PC-9 (cell line): ENCODE measurements at regions not wholly inside any gene's neighbourhood (a gene's known extent, or its start where the extent isn't known, plus 50 kb on each side); places are given as distances from the start of the nearest gene placed in this dataset.

Experiments used
- BruUV-seq: library from RNA; stranded (reverse); fragments of 400-500 nt; replicated peaks from 2 replicates; lab custom pipeline; 2021; lab: Mats Ljungman, UMichigan
- CTCF ChIA-PET: fragments of 300-600 bp; sonication (Branson Sonifier 250); formaldehyde crosslinking; loops from one replicate; lab custom pipeline; 2022; ENCODE audit warnings: antibody characterized with exemption; lab: Charles Lee
- POLR2A ChIA-PET: fragments of 300-600 bp; sonication (Branson Sonifier 250); formaldehyde crosslinking; loops from one replicate; lab custom pipeline; 2022; ENCODE audit warnings: antibody characterized with exemption; ENCODE audit not compliant: unreplicated experiment; lab: Charles Lee
- DNase-seq, 2 experiments: peaks; one replicate each; pipeline versions ENCODE4 v3.0.0 to v3.0.0-alpha.2; 2015 to 2022; ENCODE audit warnings: mixed read lengths in 1 of 2
- H2AFZ ChIP-seq: fragments of 200-600 bp; sonication (generic); 2 replicates; pipeline ENCODE4 v1.8.1; 2017; ENCODE audit warnings: antibody characterized with exemption
- H3F3A ChIP-seq: fragments of 200-600 bp; sonication (generic); 2 replicates; pipeline ENCODE4 v1.8.1; 2017; ENCODE audit warnings: antibody characterized with exemption, mild to moderate bottlenecking, low read depth; ENCODE audit not compliant: insufficient read depth
- H3K27ac ChIP-seq: fragments of 200-600 bp; sonication (generic); 2 replicates; pipeline ENCODE4 v1.6.1; 2016; ENCODE audit warnings: mixed run types
- H3K27me3 ChIP-seq: fragments of 200-600 bp; sonication (generic); 2 replicates; pipeline ENCODE4 v1.6.1; 2016; ENCODE audit warnings: low read depth, mixed run types; ENCODE audit not compliant: insufficient read depth
- H3K36me3 ChIP-seq: fragments of 200-600 bp; sonication (generic); 2 replicates; pipeline ENCODE4 v1.6.1; 2016; ENCODE audit warnings: low read depth, mixed run types
- H3K4me1 ChIP-seq: fragments of 200-600 bp; sonication (generic); replicated peaks from 2 replicates; pipeline ENCODE4 v1.6.1; 2016; ENCODE audit warnings: mixed run types; ENCODE audit not compliant: insufficient read depth
- H3K4me2 ChIP-seq: fragments of 200-600 bp; sonication (generic); 2 replicates; pipeline ENCODE4 v1.6.1; 2017; ENCODE audit warnings: mixed run types
- H3K4me3 ChIP-seq: fragments of 200-600 bp; sonication (generic); 2 replicates; pipeline ENCODE4 v1.6.1; 2016; ENCODE audit warnings: mixed run types
- H3K79me2 ChIP-seq: fragments of 200-600 bp; sonication (generic); 2 replicates; pipeline ENCODE4 v1.6.1; 2017; ENCODE audit warnings: low read depth, mixed run types
- H3K9me2 ChIP-seq: fragments of 200-600 bp; sonication (generic); 2 replicates; pipeline ENCODE4 v1.8.1; 2017; ENCODE audit warnings: mild to moderate bottlenecking; ENCODE audit not compliant: insufficient read depth
- H3K9me3 ChIP-seq: fragments of 200-600 bp; sonication (generic); 2 replicates; pipeline ENCODE4 v1.8.1; 2016; ENCODE audit warnings: low read depth; ENCODE audit not compliant: insufficient read depth
- H4K20me1 ChIP-seq: fragments of 200-600 bp; sonication (generic); 2 replicates; pipeline ENCODE4 v1.8.1; 2017; ENCODE audit not compliant: insufficient read depth
- EZH2 ChIP-seq: fragments of 200-600 bp; sonication (generic); IDR thresholded peaks from 2 replicates; pipeline ENCODE4 v1.8.0; 2017; ENCODE audit warnings: antibody characterized with exemption, low read depth
- intact Hi-C: fragments of 100-400 bp; cut with micrococcal nuclease; formaldehyde crosslinking; loops from one replicate; pipeline ENCODE4 v1.10.0; 2022; ENCODE audit not compliant: unreplicated experiment
- TF ChIP-seq, protein P1 (sequence below): fragments of 200-600 bp; sonication (generic); conservative IDR thresholded peaks from 2 replicates; pipeline ENCODE4 v1.6.1; 2017; ENCODE audit warnings: mixed run types, antibody characterized with exemption, mild to moderate bottlenecking, moderate library complexity

DNA sequence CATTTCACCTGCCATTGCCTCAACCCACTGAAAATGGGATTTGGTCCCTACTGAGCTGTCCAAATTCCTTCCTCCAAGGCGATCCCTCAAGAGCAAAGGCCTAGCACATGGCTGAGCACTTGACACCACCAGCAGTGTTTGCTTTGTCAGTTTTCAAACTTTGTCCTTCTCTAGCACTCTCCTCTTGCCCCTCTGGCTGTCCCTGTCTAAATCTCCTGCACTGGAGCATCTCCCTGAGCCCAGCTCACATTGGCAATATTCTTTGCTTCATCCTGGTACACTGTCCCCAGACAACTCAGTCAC, 66.6 kb upstream of the FTH1 start:
- BruUV-seq: no TSS peak
- peaks cover 9% of the 10 kb centered on the region; the same call in 1 of the 2 replicates for H3F3A ChIP-seq
- H3K9me2 ChIP-seq: no peaks in the 10 kb centered on the region
- no peaks in the 10 kb centered on the region for H4K20me1 ChIP-seq
- intact Hi-C loops: no loop called here
- H3K27me3 ChIP-seq: no peaks in the 10 kb centered on the region
- peak overlapping the region; percentile 58 for H3K27ac ChIP-seq
- no peak overlapping the region for H3K4me3 ChIP-seq
- ChIA-PET CTCF (no interaction called here), POLR2A (no interaction called here)
- no peaks in the 10 kb centered on the region for H3K4me1 ChIP-seq
- no peaks in the 10 kb centered on the region for H3K79me2 ChIP-seq
- H3K36me3 ChIP-seq: no peaks in the 10 kb centered on the region; the same call in 1 of the 2 replicates
- H3K9me3 ChIP-seq: peaks cover 19% of the 10 kb centered on the region
- H2AFZ ChIP-seq: no peak overlapping the region
- TF ChIP-seq, protein P1, sequence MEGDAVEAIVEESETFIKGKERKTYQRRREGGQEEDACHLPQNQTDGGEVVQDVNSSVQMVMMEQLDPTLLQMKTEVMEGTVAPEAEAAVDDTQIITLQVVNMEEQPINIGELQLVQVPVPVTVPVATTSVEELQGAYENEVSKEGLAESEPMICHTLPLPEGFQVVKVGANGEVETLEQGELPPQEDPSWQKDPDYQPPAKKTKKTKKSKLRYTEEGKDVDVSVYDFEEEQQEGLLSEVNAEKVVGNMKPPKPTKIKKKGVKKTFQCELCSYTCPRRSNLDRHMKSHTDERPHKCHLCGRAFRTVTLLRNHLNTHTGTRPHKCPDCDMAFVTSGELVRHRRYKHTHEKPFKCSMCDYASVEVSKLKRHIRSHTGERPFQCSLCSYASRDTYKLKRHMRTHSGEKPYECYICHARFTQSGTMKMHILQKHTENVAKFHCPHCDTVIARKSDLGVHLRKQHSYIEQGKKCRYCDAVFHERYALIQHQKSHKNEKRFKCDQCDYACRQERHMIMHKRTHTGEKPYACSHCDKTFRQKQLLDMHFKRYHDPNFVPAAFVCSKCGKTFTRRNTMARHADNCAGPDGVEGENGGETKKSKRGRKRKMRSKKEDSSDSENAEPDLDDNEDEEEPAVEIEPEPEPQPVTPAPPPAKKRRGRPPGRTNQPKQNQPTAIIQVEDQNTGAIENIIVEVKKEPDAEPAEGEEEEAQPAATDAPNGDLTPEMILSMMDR: no peak
- no peak for TF ChIP-seq EZH2
- H3K4me2 ChIP-seq: no peak overlapping the region
- no peak for DNase-seq

DNA sequence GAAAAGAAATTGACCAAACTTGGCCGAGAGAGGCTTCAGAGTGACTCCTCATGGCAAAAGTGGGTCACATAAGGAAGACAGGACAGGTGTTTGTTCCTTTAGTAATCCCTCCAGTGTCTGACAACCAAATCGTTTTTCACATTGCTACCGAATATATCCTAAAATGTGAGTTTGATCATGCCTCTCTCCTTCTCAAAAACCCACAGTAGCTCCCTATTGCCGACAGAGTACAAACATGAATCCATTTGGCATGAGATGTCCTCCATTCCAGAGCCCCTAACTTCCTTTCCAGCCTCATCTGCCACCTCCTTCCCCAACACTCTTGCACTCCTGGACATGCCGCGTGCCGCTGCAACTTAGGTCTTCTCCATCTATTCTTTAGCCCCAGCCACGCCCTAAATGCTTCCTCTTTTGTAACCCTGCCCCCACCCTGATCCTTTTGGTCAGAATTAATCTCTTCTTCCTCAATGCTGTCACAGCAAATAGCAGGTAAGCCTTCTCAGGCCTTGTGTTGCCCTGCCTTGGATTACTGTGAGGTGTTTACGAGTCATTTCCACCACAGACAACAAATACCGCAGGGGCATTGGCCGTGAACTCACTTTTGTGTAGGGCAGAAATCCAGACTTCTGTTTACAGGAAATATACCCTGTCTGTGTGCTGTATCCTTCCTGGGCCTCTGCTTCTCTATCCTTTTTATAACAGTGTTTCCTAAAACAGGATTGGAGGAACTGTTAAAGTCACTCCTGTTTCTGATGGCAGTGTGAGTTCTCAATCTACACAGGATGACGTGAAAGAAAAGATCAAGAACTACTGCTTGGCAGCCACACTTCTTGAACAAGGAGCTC, 66.0 kb upstream of the FTH1 start:
- Histone ChIP-seq H4K20me1 (no peaks in the 10 kb centered on the region), H2AFZ (no peak overlapping the region), H3K9me3 (peaks cover 17% of the 10 kb centered on the region), H3K79me2 (no peaks in the 10 kb centered on the region), H3K27ac (peak overlapping the region; percentile 58), H3F3A (peaks cover 9% of the 10 kb centered on the region; the same call in 1 of the 2 replicates), H3K4me1 (no peaks in the 10 kb centered on the region), H3K4me3 (no peak overlapping the region), H3K9me2 (no peaks in the 10 kb centered on the region), H3K27me3 (no peaks in the 10 kb centered on the region), H3K4me2 (no peak overlapping the region), H3K36me3 (no peaks in the 10 kb centered on the region; the same call in 1 of the 2 replicates)
- no TSS peak for BruUV-seq
- TF ChIP-seq, protein P1: no peak
- no peak for TF ChIP-seq EZH2
- POLR2A ChIA-PET: no interaction called here
- intact Hi-C loops: no loop called here
- peak in 1 of 2 experiments; percentile 87 for DNase-seq
- CTCF ChIA-PET: no interaction called here

GRCh38 chr11:62030071-62030684, 62.7 kb upstream of the FTH1 start:
- H3K4me2 ChIP-seq: no peak overlapping the region
- no peak for DNase-seq
- no TSS peak for BruUV-seq
- TF ChIP-seq EZH2: no peak
- TF ChIP-seq, protein P1: no peak
- H3K27me3 ChIP-seq: no peaks in the 10 kb centered on the region
- no peak overlapping the region for H2AFZ ChIP-seq
- no peaks in the 10 kb centered on the region for H3K79me2 ChIP-seq
- H3K9me3 ChIP-seq: peaks cover 15% of the 10 kb centered on the region
- H4K20me1 ChIP-seq: no peaks in the 10 kb centered on the region
- ChIA-PET CTCF (no interaction called here), POLR2A (interaction anchor here (0.6 kb wide), 2 partner anchors 52 to 87 kb away, joined by 3 to 4 read pairs; no protein-coding TSS in a partner anchor)
- H3K9me2 ChIP-seq: no peaks in the 10 kb centered on the region
- H3K4me1 ChIP-seq: peaks cover 19% of the 10 kb centered on the region
- no peak overlapping the region for H3K27ac ChIP-seq
- intact Hi-C loops: no loop called here
- H3K36me3 ChIP-seq: no peaks in the 10 kb centered on the region; the same call in 1 of the 2 replicates
- H3F3A ChIP-seq: peaks cover 30% of the 10 kb centered on the region
- H3K4me3 ChIP-seq: no peak overlapping the region
